ENCODE measurements at regions not wholly inside any gene's neighbourhood (a gene's known extent, or its start where the extent isn't known, plus 50 kb on each side); places are given as distances from the start of the nearest gene placed in this dataset.

DNA sequence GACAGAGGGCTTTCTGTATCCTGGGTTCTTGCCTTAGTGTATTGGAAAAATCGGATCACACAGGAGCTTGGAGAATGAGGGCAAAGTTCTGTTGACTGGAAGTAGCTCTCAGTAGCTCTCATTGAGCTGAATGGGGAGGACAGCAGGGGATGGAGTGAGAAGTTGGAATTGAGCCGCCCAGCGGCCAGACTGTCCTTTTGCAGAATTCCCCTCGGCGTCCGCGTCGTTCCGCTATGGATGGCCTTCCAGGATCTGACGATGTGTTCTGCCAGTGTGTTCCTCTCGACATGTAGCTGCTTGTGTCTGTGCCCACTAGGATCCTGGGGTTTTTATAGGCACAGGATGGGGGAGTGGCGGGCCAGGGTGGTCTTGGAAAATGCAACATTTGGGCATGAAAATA lies 351.8 kb upstream of the SEMA3A start:
- BruUV-seq (replicated peaks), result no TSS peak
- no peak for DNase-seq
- no peak overlapping the region for H2AFZ ChIP-seq (ENCODE audit: low read length)
- intact Hi-C loops (cut with micrococcal nuclease), result no loop called here
- no peaks in the 10 kb centered on the region for H3K36me3 ChIP-seq (ENCODE audit: low read depth, low read length)
- H3K4me2 ChIP-seq (ENCODE audit: low read length), result no peak overlapping the region
- no peaks in the 10 kb centered on the region for H3F3A ChIP-seq (ENCODE audit: low read length, unreplicated experiment)
- H3K4me1 ChIP-seq (ENCODE audit: insufficient read depth, low read length), result no peaks in the 10 kb centered on the region
- H3K4me3 ChIP-seq (ENCODE audit: low read length), result no peak overlapping the region
- H4K20me1 ChIP-seq (ENCODE audit: low read length), result no peaks in the 10 kb centered on the region
- H3K9me3 ChIP-seq (ENCODE audit: low read length), result no peaks in the 10 kb centered on the region
- no peaks in the 10 kb centered on the region for H3K27me3 ChIP-seq (ENCODE audit: low read length)
- no peak for ATAC-seq
- no peaks in the 10 kb centered on the region for H3K9me2 ChIP-seq (replicated peaks; ENCODE audit: low read length)
- ChIA-PET POLR2A (ENCODE audit: unreplicated experiment) (no interaction called here), CTCF (no interaction called here)
- TF ChIP-seq, protein P1, sequence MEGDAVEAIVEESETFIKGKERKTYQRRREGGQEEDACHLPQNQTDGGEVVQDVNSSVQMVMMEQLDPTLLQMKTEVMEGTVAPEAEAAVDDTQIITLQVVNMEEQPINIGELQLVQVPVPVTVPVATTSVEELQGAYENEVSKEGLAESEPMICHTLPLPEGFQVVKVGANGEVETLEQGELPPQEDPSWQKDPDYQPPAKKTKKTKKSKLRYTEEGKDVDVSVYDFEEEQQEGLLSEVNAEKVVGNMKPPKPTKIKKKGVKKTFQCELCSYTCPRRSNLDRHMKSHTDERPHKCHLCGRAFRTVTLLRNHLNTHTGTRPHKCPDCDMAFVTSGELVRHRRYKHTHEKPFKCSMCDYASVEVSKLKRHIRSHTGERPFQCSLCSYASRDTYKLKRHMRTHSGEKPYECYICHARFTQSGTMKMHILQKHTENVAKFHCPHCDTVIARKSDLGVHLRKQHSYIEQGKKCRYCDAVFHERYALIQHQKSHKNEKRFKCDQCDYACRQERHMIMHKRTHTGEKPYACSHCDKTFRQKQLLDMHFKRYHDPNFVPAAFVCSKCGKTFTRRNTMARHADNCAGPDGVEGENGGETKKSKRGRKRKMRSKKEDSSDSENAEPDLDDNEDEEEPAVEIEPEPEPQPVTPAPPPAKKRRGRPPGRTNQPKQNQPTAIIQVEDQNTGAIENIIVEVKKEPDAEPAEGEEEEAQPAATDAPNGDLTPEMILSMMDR (conservative IDR thresholded peaks at IDR 0.05; ENCODE audit: low read depth, low read length), result no peak
- TF ChIP-seq EZH2phosphoT487 (IDR thresholded peaks at IDR 0.05; ENCODE audit: borderline replicate concordance, low read length), result no peak
- no peak for TF ChIP-seq EZH2 (IDR thresholded peaks at IDR 0.05; ENCODE audit: low read length, unreplicated experiment)
- no peak overlapping the region for H3K9ac ChIP-seq (ENCODE audit: low read length)
- no peaks in the 10 kb centered on the region for H3K79me2 ChIP-seq (ENCODE audit: low read length)
- no peak overlapping the region for H3K27ac ChIP-seq (ENCODE audit: low read length)

DNA sequence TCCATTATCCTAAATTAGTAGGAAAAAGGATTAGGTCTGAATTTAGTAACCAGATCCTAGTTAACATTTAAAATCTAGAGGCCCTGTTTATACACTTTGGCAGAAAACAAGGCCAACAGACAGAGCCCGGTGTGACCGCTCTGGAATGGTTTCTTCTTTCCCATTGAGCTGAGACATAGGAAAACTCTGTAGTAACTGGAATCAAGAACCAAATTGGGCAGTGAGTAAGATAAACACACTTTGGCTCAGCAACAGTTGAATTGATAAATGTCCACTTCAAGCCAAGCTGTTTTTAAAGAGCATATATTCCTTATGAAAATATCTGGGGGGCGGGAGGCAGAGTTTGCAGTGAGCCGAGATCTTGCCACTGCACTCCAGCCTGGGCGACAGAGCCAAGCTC lies 343.7 kb upstream of the SEMA3A start:
- Histone ChIP-seq H3K9me3 (ENCODE audit: low read length) (no peaks in the 10 kb centered on the region), H3K27ac (ENCODE audit: low read length) (no peak overlapping the region), H3K4me3 (ENCODE audit: low read length) (no peak overlapping the region), H3K27me3 (ENCODE audit: low read length) (no peaks in the 10 kb centered on the region), H3K4me1 (ENCODE audit: insufficient read depth, low read length) (peaks cover 15% of the 10 kb centered on the region), H3K9me2 (replicated peaks; ENCODE audit: low read length) (no peaks in the 10 kb centered on the region), H2AFZ (ENCODE audit: low read length) (no peak overlapping the region), H3K4me2 (ENCODE audit: low read length) (no peak overlapping the region), H3K79me2 (ENCODE audit: low read length) (no peaks in the 10 kb centered on the region), H3K36me3 (ENCODE audit: low read depth, low read length) (no peaks in the 10 kb centered on the region), H3F3A (ENCODE audit: low read length, unreplicated experiment) (no peaks in the 10 kb centered on the region), H4K20me1 (ENCODE audit: low read length) (no peaks in the 10 kb centered on the region), H3K9ac (ENCODE audit: low read length) (no peak overlapping the region)
- no peak for DNase-seq
- intact Hi-C loops (cut with micrococcal nuclease), result loop anchor here (5.0 kb wide), 1 partner anchor 484 kb away; no protein-coding TSS in a partner anchor
- TF ChIP-seq, protein P1 (conservative IDR thresholded peaks at IDR 0.05; ENCODE audit: low read depth, low read length), result no peak
- no peak for TF ChIP-seq EZH2phosphoT487 (IDR thresholded peaks at IDR 0.05; ENCODE audit: borderline replicate concordance, low read length)
- TF ChIP-seq EZH2 (IDR thresholded peaks at IDR 0.05; ENCODE audit: low read length, unreplicated experiment), result no peak
- ChIA-PET POLR2A (ENCODE audit: unreplicated experiment) (no interaction called here), CTCF (interaction anchor here (0.6 kb wide), 1 partner anchor 442 kb away, joined by 3 read pairs; no protein-coding TSS in a partner anchor)
- BruUV-seq (replicated peaks), result no TSS peak
- no peak for ATAC-seq

DNA sequence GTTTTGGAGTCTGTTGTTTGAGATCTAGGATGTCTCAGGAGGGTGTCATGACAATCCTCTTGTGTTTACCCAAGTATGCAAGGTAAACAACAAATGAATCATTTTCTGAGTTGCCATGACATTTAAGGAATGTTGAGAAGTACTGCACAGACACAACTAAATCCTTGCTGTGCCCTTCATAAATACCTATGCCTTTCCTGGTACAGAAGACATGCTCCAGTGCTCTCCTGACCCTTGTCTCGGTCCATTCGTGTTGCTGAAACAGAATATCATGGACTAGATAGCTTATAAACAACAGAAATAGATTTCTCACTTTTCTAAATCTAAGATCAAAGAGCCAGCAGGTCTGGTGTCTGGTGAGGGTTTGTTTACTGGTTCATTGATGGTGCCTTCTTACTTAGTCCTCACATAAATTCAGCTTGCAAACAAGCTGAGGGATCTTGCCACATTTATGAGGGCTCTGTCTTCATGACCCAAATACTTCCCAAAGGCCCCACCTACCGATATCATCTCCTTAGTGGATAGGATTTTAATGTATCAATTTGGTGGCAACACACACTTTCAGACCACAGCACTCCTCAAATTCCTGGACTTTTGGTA lies 341.8 kb upstream of the SEMA3A start:
- CTCF ChIA-PET, result no interaction called here
- peaks cover 15% of the 10 kb centered on the region for H3K4me1 ChIP-seq (ENCODE audit: insufficient read depth, low read length)
- no peaks in the 10 kb centered on the region for H3K79me2 ChIP-seq (ENCODE audit: low read length)
- intact Hi-C loops (cut with micrococcal nuclease), result loop anchor here (5.0 kb wide), 1 partner anchor 486 kb away; no protein-coding TSS in a partner anchor
- no peak overlapping the region for H3K9ac ChIP-seq (ENCODE audit: low read length)
- no peaks in the 10 kb centered on the region for H3K36me3 ChIP-seq (ENCODE audit: low read depth, low read length)
- no peaks in the 10 kb centered on the region for H3F3A ChIP-seq (ENCODE audit: low read length, unreplicated experiment)
- H3K4me2 ChIP-seq (ENCODE audit: low read length), result peak overlapping the region; percentile 24; the same call in 1 of the 2 replicates
- BruUV-seq (replicated peaks), result no TSS peak
- peak; percentile 98 for ATAC-seq
- no peaks in the 10 kb centered on the region for H4K20me1 ChIP-seq (ENCODE audit: low read length)
- H3K4me3 ChIP-seq (ENCODE audit: low read length), result no peak overlapping the region
- peak overlapping the region; percentile 33 for H3K27ac ChIP-seq (ENCODE audit: low read length)
- DNase-seq, result peak; percentile 82
- H3K27me3 ChIP-seq (ENCODE audit: low read length), result no peaks in the 10 kb centered on the region
- TF ChIP-seq, protein P1 (conservative IDR thresholded peaks at IDR 0.05; ENCODE audit: low read depth, low read length), result no peak
- TF ChIP-seq EZH2phosphoT487 (IDR thresholded peaks at IDR 0.05; ENCODE audit: borderline replicate concordance, low read length), result no peak
- no peak for TF ChIP-seq EZH2 (IDR thresholded peaks at IDR 0.05; ENCODE audit: low read length, unreplicated experiment)
- POLR2A ChIA-PET (ENCODE audit: unreplicated experiment), result interaction anchor here (1.1 kb wide), 1 partner anchor 184 kb away, joined by 8 read pairs; no protein-coding TSS in a partner anchor
- no peaks in the 10 kb centered on the region for H3K9me2 ChIP-seq (replicated peaks; ENCODE audit: low read length)
- no peaks in the 10 kb centered on the region for H3K9me3 ChIP-seq (ENCODE audit: low read length)
- no peak overlapping the region for H2AFZ ChIP-seq (ENCODE audit: low read length)

Measured in PC-3 (cell line).